Mucosa of descending colon (tissue), 3 donors: ENCODE measurements at regions not wholly inside any gene's neighbourhood (a gene's known extent, or its start where the extent isn't known, plus 50 kb on each side); places are given as distances from the start of the nearest gene placed in this dataset.

Source experiments
- ATAC-seq: fragments of 200-7000 bp; cut with Tn5 transposase; one replicate; pipeline ENCODE4 v1.9.1; 2020; ENCODE audit warnings: mild to moderate bottlenecking, moderate library complexity
- DNase-seq, 3 donors: peaks; one replicate each; pipeline ENCODE4 v3.0.0-alpha.2; 2020
- H3K36me3 ChIP-seq: fragments of 200-600 bp; one replicate; pipeline ENCODE4 v1.8.0; 2021; ENCODE audit warnings: low read depth, mild to moderate bottlenecking
- H3K4me1 ChIP-seq: fragments of 200-600 bp; one replicate; pipeline ENCODE4 v1.8.0; 2021; ENCODE audit warnings: low read depth, mild to moderate bottlenecking
- H3K4me3 ChIP-seq: fragments of 200-600 bp; one replicate; pipeline ENCODE4 v1.8.0; 2021; ENCODE audit warnings: mild to moderate bottlenecking
- H3K9me3 ChIP-seq: fragments of 200-600 bp; one replicate; pipeline ENCODE4 v1.8.0; 2021; ENCODE audit warnings: mild to moderate bottlenecking
- intact Hi-C, 2 donors: fragments of 100-400 bp; cut with DNase I in 1 of 2; cut with micrococcal nuclease in 1 of 2; formaldehyde crosslinking; loops; one replicate each; pipeline versions ENCODE4 v1.11.0 to v1.11.1; 2022; cut with DNase I, micrococcal nuclease
- TF ChIP-seq, protein P1 (sequence below): fragments of 200-600 bp; IDR thresholded peaks from one replicate; pipeline ENCODE4 v1.8.0; 2022; ENCODE audit warnings: antibody characterized with exemption, mild to moderate bottlenecking
- donor health status: DM: no; HTN: no; CAD: no; lungs with moderate emphysema.
- donor health status: DM: no; HTN: no; CAD: no.
- donor health status: DM: no; HTN: yes; CAD: no.

DNA sequence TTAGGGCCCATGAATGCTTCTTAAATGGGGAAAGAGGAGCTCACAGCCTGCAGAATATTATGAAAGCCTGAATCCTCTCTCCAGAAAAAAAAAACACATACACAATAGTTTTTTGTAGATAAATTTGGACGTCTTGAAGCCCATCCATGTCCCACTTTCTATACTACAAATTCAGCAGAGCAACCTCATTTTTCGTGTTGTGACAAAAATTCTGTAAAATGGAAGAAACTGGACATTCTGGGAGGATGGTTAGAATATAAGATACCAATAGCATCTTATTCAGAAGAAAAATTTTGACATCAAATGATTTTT lies 102.1 kb downstream of the ZNF281 start:
- TF ChIP-seq, protein P1, sequence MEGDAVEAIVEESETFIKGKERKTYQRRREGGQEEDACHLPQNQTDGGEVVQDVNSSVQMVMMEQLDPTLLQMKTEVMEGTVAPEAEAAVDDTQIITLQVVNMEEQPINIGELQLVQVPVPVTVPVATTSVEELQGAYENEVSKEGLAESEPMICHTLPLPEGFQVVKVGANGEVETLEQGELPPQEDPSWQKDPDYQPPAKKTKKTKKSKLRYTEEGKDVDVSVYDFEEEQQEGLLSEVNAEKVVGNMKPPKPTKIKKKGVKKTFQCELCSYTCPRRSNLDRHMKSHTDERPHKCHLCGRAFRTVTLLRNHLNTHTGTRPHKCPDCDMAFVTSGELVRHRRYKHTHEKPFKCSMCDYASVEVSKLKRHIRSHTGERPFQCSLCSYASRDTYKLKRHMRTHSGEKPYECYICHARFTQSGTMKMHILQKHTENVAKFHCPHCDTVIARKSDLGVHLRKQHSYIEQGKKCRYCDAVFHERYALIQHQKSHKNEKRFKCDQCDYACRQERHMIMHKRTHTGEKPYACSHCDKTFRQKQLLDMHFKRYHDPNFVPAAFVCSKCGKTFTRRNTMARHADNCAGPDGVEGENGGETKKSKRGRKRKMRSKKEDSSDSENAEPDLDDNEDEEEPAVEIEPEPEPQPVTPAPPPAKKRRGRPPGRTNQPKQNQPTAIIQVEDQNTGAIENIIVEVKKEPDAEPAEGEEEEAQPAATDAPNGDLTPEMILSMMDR = no peak
- no peak for ATAC-seq
- H3K36me3 ChIP-seq = no peaks in the 10 kb centered on the region
- no peak overlapping the region for H3K4me3 ChIP-seq
- intact Hi-C loops = loop anchor here in 1 of 2 donors (5.0 kb wide), 1 partner anchor 620 kb away; no protein-coding TSS in a partner anchor
- no peaks in the 10 kb centered on the region for H3K4me1 ChIP-seq
- no peak for DNase-seq
- H3K9me3 ChIP-seq = no peaks in the 10 kb centered on the region

DNA sequence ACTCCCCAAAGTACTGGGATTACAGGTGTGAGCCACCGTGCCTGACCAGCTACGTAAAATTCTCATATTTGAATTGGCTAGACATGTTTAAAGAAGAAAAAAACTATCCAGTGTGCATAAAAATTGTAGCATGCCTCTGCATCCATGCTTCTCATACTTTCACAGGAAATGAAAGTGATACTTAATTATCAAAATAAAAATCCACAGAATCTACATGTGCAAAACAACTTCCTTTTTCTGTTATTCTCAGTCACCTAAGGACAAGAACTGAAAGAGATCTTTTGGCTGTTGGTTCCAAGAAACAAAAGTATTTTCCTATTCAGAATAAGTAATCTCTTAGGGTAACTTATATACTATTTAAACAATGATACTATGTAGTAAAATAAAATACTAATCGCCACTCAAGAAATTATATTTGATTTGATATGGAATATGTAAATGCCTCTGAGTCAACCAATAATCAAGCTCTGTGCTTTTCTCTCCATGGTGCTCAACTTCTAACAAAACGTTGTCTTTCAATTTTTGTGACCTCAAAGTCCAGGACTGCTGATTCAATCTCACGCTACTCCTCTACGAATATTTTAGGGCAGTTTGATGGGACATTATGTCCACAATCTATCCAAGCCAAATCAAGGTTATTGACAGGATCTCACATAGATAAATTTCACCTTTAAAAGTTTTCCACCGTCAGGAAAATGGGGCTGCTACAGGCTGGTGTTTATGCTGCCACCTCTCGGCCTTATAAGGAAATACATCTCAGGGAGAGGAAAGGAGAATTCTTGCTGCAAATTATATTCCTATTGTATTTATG lies 102.7 kb downstream of the ZNF281 start:
- DNase-seq = peak in 1 of 3 donors; percentile 38
- no peaks in the 10 kb centered on the region for H3K9me3 ChIP-seq
- H3K4me1 ChIP-seq = no peaks in the 10 kb centered on the region
- intact Hi-C loops = loop anchor here in 1 of 2 donors (5.0 kb wide), 1 partner anchor 620 kb away; no protein-coding TSS in a partner anchor
- no peaks in the 10 kb centered on the region for H3K36me3 ChIP-seq
- H3K4me3 ChIP-seq = no peak overlapping the region
- TF ChIP-seq, protein P1 = peak; percentile 57
- ATAC-seq = peak; percentile 65

- TF ChIP-seq, protein P1 = no peak
- Histone ChIP-seq H3K4me3 (no peak overlapping the region), H3K36me3 (no peaks in the 10 kb centered on the region), H3K4me1 (peaks cover 6% of the 10 kb centered on the region), H3K9me3 (no peaks in the 10 kb centered on the region)
- DNase-seq (no peak), ATAC-seq (no peak)
- intact Hi-C loops = loop anchor here in 1 of 2 donors (5.0 kb wide), 1 partner anchor 619 kb away; no protein-coding TSS in a partner anchor
Observed at GRCh38 chr1:200305806-200306205, 104.0 kb downstream of the ZNF281 start.

- no peak overlapping the region for H3K4me3 ChIP-seq
- peaks cover 6% of the 10 kb centered on the region for H3K4me1 ChIP-seq
- H3K9me3 ChIP-seq = no peaks in the 10 kb centered on the region
- intact Hi-C loops = no loop called here
- TF ChIP-seq, protein P1 = no peak
- ATAC-seq = no peak
- no peak for DNase-seq
- no peaks in the 10 kb centered on the region for H3K36me3 ChIP-seq
Observed at GRCh38 chr1:200304171-200304570, 105.7 kb downstream of the ZNF281 start.

DNA sequence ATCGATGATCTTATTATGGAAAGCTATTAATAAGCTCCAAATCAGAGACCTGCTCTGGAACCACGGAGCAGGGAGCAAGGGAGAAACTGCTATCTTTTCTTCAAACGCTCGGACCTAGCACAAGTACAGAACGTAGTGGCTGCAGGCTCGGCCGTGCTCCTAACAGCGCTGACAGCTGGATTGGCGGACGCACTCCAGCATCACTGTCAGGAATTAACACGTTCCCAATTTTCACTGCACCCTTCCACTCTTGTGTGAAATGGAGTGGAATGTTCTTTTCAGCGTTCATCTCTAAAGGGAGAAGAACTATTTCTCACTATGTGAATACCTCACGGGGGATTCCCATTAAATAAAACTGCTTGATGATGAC lies 106.9 kb downstream of the ZNF281 start:
- no peak for DNase-seq

More for the DNA sequence above, 106.9 kb downstream of the ZNF281 start:
- Histone ChIP-seq H3K9me3 (no peaks in the 10 kb centered on the region), H3K4me3 (no peak overlapping the region), H3K36me3 (no peaks in the 10 kb centered on the region), H3K4me1 (peaks cover 8% of the 10 kb centered on the region)
- intact Hi-C loops = no loop called here
- TF ChIP-seq, protein P1 = no peak
- no peak for ATAC-seq
